H7 (cell line): ENCODE measurements at regions not wholly inside any gene's neighbourhood (a gene's known extent, or its start where the extent isn't known, plus 50 kb on each side); places are given as distances from the start of the nearest gene placed in this dataset.

Source experiments
- DNase-seq: peaks from one replicate; pipeline ENCODE4 v3.0.0; 2012
- H3K27me3 ChIP-seq: 2 replicates; pipeline ENCODE4 v1.6.0; 2011; ENCODE audit warnings: mild to moderate bottlenecking, low read length; ENCODE audit not compliant: control insufficient read depth, insufficient read depth
- H3K36me3 ChIP-seq: replicated peaks from 2 replicates; pipeline ENCODE4 v1.5.1; 2011; ENCODE audit warnings: low read length; ENCODE audit not compliant: control insufficient read depth, insufficient read depth
- H3K4me3 ChIP-seq: 2 replicates; pipeline ENCODE4 v1.5.1; 2011; ENCODE audit warnings: low read depth, mild to moderate bottlenecking, control low read depth, low read length, moderate library complexity; ENCODE audit not compliant: insufficient read depth

DNA sequence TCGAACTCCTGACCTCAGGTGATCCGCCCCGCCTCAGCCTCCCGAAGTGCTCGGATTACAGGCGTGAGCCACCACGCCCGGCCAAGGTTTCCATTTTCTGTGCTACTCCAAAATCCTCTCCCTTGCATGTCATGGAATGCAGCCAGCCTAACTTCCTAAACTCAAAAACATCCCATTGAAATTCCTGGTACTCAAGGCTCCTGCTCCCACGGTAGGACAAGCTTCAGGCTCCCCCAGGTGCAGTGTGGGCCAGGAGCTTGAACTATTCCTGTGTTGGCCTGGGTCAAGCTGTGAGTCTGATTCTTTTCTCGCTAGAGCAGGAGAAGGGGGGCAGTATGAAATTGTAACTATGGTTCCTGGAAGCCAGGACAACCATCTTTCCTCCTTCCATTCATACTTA lies 97.1 kb downstream of the RPL27A start:
- no peaks in the 10 kb centered on the region for H3K36me3 ChIP-seq
- no peaks in the 10 kb centered on the region for H3K27me3 ChIP-seq
- no peak for DNase-seq
- H3K4me3 ChIP-seq: no peak overlapping the region

DNA sequence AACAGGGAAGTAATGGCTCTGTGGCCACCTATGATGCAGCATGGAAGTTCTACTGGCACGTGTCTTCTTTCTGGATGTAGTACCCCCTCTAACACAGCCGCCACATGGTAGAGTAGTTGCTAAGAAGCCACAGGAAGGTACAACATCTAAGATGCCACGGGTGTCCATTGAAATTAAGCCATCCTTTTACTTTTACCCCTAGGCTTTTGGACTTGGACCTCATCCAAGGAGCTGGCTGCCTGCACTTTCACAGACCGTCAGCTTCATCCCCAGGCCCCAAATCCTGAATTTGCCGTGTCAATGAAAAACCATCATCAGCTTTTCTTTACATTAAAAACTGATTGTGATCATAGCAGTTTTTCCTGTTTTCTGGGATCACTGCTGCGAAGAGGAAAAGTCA lies 102.4 kb downstream of the RPL27A start:
- no peak for DNase-seq
- no peaks in the 10 kb centered on the region for H3K36me3 ChIP-seq
- H3K27me3 ChIP-seq: no peaks in the 10 kb centered on the region
- H3K4me3 ChIP-seq: no peak overlapping the region

DNA sequence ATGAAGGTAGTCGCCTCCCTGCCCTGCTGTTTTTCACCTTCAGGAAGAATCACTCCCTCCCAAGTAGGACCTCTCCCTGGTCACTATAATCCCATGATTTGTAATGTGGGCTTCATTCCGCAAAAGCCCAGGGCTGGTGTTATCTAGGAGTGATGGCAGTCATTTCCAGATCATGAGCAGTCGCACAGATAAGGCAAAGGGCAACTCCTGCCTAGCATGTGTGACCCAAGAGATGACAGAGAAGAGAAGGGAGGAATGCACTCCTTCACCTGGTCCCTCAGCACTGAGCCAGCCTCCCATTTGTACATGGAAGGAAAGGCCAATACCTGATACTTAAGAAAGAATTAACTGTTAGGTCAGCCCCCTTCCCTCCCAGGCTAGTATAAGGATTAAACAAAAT lies 102.9 kb downstream of the RPL27A start:
- H3K4me3 ChIP-seq: no peak overlapping the region
- no peaks in the 10 kb centered on the region for H3K27me3 ChIP-seq
- no peak for DNase-seq
- H3K36me3 ChIP-seq: no peaks in the 10 kb centered on the region

- no peak overlapping the region for H3K4me3 ChIP-seq
- no peaks in the 10 kb centered on the region for H3K27me3 ChIP-seq
- no peaks in the 10 kb centered on the region for H3K36me3 ChIP-seq
- DNase-seq: no peak
Observed at GRCh38 chr11:8785998-8786397, 103.4 kb downstream of the RPL27A start.

- Histone ChIP-seq H3K4me3 (no peak overlapping the region), H3K27me3 (no peaks in the 10 kb centered on the region), H3K36me3 (no peaks in the 10 kb centered on the region)
- DNase-seq: no peak
Observed at GRCh38 chr11:8786933-8787332, 104.3 kb downstream of the RPL27A start.

DNA sequence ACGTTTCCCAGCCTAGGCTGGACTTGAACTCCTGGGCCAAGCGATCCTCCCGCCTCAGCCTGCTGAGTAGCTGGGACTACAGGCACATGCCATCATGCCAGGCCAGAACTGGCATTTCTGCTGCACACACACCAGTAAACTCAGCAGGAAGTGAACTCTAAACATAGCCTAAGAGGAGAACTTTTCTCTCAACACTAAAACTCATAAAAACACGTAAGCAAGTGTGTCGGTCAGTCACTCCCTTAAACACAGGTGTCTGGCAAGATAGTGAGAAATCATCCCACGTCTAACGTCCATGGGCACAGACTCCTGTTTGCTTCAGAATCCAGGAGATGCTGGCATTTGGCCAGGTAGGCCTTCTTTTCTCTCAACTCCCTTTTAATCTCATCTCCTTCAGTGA lies 104.8 kb downstream of the RPL27A start:
- no peak overlapping the region for H3K4me3 ChIP-seq
- no peaks in the 10 kb centered on the region for H3K36me3 ChIP-seq
- no peak for DNase-seq
- H3K27me3 ChIP-seq: no peaks in the 10 kb centered on the region

DNA sequence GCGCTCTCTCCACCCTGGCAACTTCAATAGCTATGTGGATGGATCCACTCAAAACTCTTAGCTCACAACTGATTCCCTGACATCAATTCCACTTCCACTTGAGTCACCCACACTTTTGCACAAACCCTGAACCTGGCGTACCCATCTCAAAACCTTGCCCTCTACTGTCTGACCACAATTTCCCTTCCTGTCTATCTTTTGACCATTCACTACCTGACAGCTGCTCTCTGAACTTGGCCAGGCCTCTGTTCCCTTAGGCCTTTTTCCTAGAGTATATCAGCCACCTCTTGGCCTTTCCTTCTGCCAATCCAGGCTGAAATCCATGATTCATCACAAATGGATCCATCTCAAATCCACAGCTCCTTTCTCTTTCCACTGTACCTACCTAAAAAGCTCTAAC lies 106.0 kb downstream of the RPL27A start:
- H3K27me3 ChIP-seq: no peaks in the 10 kb centered on the region
- no peaks in the 10 kb centered on the region for H3K36me3 ChIP-seq
- DNase-seq: no peak
- no peak overlapping the region for H3K4me3 ChIP-seq

- Histone ChIP-seq H3K36me3 (no peaks in the 10 kb centered on the region), H3K4me3 (no peak overlapping the region), H3K27me3 (no peaks in the 10 kb centered on the region)
- no peak for DNase-seq
Observed at GRCh38 chr11:8789864-8790263, 107.3 kb downstream of the RPL27A start.

DNA sequence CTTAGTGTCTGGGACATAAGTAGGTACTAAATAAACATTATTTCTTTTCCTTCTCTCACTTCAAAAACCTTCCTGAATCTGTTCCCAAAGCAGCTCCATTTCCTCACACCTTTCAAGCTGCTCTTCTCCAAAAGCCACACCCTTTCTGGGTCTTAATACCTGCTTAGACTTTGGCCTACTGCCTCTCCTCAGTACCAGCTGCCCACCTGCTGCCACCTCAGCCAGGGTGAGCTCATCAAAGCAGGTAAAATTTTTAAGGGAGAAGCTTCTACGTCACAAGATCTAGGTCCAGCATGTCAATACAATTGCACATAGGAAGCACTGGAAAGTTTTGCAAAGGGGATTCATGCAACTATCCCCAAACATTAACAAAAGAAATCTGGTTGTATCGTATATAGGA lies 108.4 kb downstream of the RPL27A start:
- H3K27me3 ChIP-seq: no peaks in the 10 kb centered on the region
- DNase-seq: no peak
- no peaks in the 10 kb centered on the region for H3K36me3 ChIP-seq
- no peak overlapping the region for H3K4me3 ChIP-seq

GRCh38 chr11:8792710-8793109 lies 110.1 kb downstream of the RPL27A start:
- Histone ChIP-seq H3K4me3 (no peak overlapping the region), H3K36me3 (no peaks in the 10 kb centered on the region)

DNA sequence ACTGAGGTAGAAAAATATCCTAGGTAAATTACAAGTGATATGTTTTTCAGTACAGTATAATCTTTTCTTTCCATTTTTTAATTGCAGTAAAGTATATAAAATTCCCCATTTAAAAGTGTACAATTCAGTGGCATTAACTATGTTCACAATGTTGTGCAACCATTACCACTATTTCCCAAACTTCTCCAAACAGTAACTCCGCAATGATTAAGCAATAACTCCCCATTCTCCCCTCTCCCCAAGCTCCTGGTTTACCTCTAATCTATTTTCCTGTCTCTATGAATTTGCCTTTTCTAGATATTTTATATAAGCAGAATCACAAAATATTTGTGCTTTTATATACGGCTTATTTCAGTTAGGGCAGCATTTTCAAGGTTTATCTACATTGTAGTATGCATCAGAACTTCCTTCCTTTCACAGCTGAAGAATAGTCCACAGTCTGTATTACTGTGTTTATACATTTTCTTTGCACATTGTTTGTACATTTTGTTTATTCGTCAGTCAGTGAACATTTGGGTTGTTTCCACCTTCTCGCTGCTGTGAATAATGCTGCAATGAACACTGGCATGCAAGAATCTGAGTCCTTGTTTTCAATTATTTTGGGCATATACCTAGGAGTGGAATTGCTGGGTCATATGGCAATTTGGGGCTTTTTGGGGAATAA lies 110.7 kb downstream of the RPL27A start:
- no peaks in the 10 kb centered on the region for H3K27me3 ChIP-seq
- no peaks in the 10 kb centered on the region for H3K36me3 ChIP-seq
- DNase-seq: no peak
- H3K4me3 ChIP-seq: no peak overlapping the region

More at GRCh38 chr11:8792710-8793109, 110.1 kb downstream of the RPL27A start:
- no peaks in the 10 kb centered on the region for H3K27me3 ChIP-seq
- no peak for DNase-seq

- Histone ChIP-seq H3K4me3 (no peak overlapping the region), H3K27me3 (no peaks in the 10 kb centered on the region), H3K36me3 (no peaks in the 10 kb centered on the region)
- no peak for DNase-seq
Observed at GRCh38 chr11:8794126-8794525, 111.5 kb downstream of the RPL27A start.

DNA sequence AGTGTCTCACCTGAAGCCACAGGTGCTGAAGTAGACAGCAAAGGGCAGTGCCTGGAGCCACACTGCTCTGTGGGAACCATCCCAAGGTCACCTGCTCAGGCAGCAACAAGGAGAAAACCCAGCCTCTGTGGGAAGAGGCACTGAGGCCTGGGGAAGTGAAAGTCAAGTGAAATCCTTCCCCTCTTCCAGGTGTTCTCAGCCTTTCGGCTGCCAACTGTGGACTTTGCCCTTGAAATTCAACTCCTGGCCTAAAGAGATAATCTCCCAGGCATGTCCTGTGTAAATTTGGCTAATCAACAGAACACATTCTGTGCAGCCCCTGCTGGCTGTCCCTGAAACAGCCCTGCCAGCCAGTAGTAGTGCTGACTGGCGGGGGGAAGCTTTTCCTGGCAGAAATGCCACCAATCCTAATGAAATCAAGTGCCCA lies 112.1 kb downstream of the RPL27A start:
- Histone ChIP-seq H3K4me3 (no peak overlapping the region), H3K36me3 (no peaks in the 10 kb centered on the region), H3K27me3 (no peaks in the 10 kb centered on the region)
- no peak for DNase-seq

GRCh38 chr11:8796941-8797340 lies 114.0 kb upstream of the AKIP1 start:
- H3K27me3 ChIP-seq: no peaks in the 10 kb centered on the region
- DNase-seq: no peak
- H3K4me3 ChIP-seq: no peak overlapping the region
- no peaks in the 10 kb centered on the region for H3K36me3 ChIP-seq

GRCh38 chr11:8799273-8799672 lies 111.7 kb upstream of the AKIP1 start:
- no peak for DNase-seq
- Histone ChIP-seq H3K36me3 (no peaks in the 10 kb centered on the region), H3K4me3 (no peak overlapping the region), H3K27me3 (no peaks in the 10 kb centered on the region)

- Histone ChIP-seq H3K36me3 (no peaks in the 10 kb centered on the region), H3K4me3 (no peak overlapping the region), H3K27me3 (no peaks in the 10 kb centered on the region)
- DNase-seq: no peak
Observed at GRCh38 chr11:8800520-8801110, 110.4 kb upstream of the AKIP1 start.
